Tibial nerve (tissue), 3 donors: ENCODE measurements at regions not wholly inside any gene's neighbourhood (a gene's known extent, or its start where the extent isn't known, plus 50 kb on each side); places are given as distances from the start of the nearest gene placed in this dataset.

ENCODE experiments used
- POLR2A ChIP-seq, 2 donors: fragments of 450-650 bp; IDR thresholded peaks; one replicate each; pipeline ENCODE4 v1.6.1; 2017; ENCODE audit warnings: antibody characterized with exemption in 2 of 2, mild to moderate bottlenecking in 2 of 2, moderate library complexity in 2 of 2
- TF ChIP-seq, protein P1 (sequence below), 5 experiments: fragments of 200-600 bp in 3 of 5; fragments of 450-650 bp in 2 of 5; sonication (generic) in 3 of 5; IDR thresholded peaks; one replicate each; pipeline ENCODE4 v1.5.1; 2016 to 2019; ENCODE audit warnings: antibody characterized with exemption in 5 of 5, mild to moderate bottlenecking in 3 of 5, moderate library complexity in 2 of 5

DNA sequence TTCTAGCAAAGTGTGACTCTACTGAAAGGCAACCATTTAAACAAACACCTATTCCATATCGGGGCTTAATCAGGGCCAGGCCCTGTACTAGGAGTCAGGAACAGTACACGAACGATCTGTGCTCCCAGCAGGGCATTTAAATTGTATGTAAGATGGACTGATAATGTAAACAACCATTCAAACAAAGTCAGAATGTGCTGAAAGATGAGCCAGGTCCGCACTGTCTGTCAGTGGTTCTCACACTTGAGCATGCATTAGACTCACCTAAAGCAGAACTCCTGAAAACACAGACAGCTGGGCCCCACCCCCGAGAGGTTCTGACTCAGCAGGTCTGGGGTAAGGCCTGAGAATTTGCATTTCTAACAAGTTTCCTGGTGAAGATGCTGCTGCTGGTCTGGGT lies 81.6 kb downstream of the PXDC1 start:
- TF ChIP-seq, protein P1, sequence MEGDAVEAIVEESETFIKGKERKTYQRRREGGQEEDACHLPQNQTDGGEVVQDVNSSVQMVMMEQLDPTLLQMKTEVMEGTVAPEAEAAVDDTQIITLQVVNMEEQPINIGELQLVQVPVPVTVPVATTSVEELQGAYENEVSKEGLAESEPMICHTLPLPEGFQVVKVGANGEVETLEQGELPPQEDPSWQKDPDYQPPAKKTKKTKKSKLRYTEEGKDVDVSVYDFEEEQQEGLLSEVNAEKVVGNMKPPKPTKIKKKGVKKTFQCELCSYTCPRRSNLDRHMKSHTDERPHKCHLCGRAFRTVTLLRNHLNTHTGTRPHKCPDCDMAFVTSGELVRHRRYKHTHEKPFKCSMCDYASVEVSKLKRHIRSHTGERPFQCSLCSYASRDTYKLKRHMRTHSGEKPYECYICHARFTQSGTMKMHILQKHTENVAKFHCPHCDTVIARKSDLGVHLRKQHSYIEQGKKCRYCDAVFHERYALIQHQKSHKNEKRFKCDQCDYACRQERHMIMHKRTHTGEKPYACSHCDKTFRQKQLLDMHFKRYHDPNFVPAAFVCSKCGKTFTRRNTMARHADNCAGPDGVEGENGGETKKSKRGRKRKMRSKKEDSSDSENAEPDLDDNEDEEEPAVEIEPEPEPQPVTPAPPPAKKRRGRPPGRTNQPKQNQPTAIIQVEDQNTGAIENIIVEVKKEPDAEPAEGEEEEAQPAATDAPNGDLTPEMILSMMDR (IDR thresholded peaks at IDR 0.05): no peak
- no peak for TF ChIP-seq POLR2A (IDR thresholded peaks at IDR 0.05)
